HCT116 (cell line): ENCODE measurements at regions not wholly inside any gene's neighbourhood (a gene's known extent, or its start where the extent isn't known, plus 50 kb on each side); places are given as distances from the start of the nearest gene placed in this dataset.

Experiments used
- CEBPB ChIP-seq: IDR thresholded peaks from 2 replicates; pipeline ENCODE4 v1.6.1; 2012; ENCODE audit warnings: low read depth
- EZH2 ChIP-seq: fragments of 200-600 bp; sonication (generic); IDR thresholded peaks from 2 replicates; pipeline ENCODE4 v1.6.1; 2017; ENCODE audit warnings: antibody characterized with exemption, mixed run types
- RAD21 ChIP-seq: IDR thresholded peaks from 2 replicates; pipeline ENCODE4 v1.6.1; 2012; ENCODE audit warnings: low read depth, mild to moderate bottlenecking
- SIN3A ChIP-seq: IDR thresholded peaks from 2 replicates; pipeline ENCODE4 v1.6.1; 2012; ENCODE audit warnings: low read depth
- YY1 ChIP-seq: IDR thresholded peaks from 2 replicates; pipeline ENCODE4 v1.6.1; 2011; ENCODE audit warnings: low read length, low read depth, moderate library complexity, mild to moderate bottlenecking; ENCODE audit not compliant: insufficient replicate concordance; ENCODE audit errors: extremely low read depth
- TF ChIP-seq, protein P1 (sequence below), 3 experiments: fragments of 200-600 bp in 1 of 3; sonication (generic) in 1 of 3; IDR thresholded peaks in 2 of 3; conservative IDR thresholded peaks in 1 of 3; 2 replicates each; pipeline ENCODE4 v1.5.1; 2012 to 2017; ENCODE audit warnings: low read depth in 2 of 3, low read length in 2 of 3, antibody characterized with exemption in 1 of 3, borderline replicate concordance in 1 of 3, control low read depth in 1 of 3, mild to moderate bottlenecking in 1 of 3, mixed read lengths in 1 of 3, mixed run types in 1 of 3, moderate library complexity in 1 of 3; ENCODE audit not compliant: insufficient read depth in 1 of 3
- TF ChIP-seq, protein P2 (sequence below): IDR thresholded peaks from 2 replicates; pipeline ENCODE4 v1.6.1; 2012

DNA sequence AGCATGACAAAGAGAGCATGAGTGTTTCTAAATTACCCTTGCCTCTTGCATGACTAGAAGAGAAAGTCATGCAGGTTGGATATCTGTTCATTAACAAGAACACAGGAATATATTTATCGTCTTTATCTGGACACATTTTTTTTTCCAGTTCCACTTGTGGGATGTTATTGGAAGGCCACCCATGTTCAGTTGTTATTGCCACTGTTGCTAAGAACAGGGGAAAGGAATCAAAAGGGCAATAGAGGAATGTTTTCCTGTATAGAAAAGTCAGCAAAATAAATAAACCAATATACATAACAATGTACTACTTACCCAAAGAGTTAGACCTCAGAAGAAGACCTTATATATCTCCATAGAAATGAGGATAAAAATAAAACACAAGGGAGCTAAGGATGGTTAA is 270.1 kb downstream of the QDPR start:
- TF ChIP-seq RAD21: no peak
- no peak for TF ChIP-seq CEBPB
- TF ChIP-seq, protein P1, sequence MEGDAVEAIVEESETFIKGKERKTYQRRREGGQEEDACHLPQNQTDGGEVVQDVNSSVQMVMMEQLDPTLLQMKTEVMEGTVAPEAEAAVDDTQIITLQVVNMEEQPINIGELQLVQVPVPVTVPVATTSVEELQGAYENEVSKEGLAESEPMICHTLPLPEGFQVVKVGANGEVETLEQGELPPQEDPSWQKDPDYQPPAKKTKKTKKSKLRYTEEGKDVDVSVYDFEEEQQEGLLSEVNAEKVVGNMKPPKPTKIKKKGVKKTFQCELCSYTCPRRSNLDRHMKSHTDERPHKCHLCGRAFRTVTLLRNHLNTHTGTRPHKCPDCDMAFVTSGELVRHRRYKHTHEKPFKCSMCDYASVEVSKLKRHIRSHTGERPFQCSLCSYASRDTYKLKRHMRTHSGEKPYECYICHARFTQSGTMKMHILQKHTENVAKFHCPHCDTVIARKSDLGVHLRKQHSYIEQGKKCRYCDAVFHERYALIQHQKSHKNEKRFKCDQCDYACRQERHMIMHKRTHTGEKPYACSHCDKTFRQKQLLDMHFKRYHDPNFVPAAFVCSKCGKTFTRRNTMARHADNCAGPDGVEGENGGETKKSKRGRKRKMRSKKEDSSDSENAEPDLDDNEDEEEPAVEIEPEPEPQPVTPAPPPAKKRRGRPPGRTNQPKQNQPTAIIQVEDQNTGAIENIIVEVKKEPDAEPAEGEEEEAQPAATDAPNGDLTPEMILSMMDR (IDR thresholded peaks at IDR 0.05 in 2 of 3, conservative IDR thresholded peaks at IDR 0.05 in 1 of 3; ENCODE audit: borderline replicate concordance in 1 of 3, insufficient read depth in 1 of 3, low read depth in 2 of 3, low read length in 2 of 3): no peak
- no peak for TF ChIP-seq EZH2
- TF ChIP-seq SIN3A: no peak
- no peak for TF ChIP-seq YY1
- TF ChIP-seq, protein P2, sequence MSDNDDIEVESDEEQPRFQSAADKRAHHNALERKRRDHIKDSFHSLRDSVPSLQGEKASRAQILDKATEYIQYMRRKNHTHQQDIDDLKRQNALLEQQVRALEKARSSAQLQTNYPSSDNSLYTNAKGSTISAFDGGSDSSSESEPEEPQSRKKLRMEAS: no peak
